Endothelial cell of umbilical vein (primary cell): ENCODE measurements at regions not wholly inside any gene's neighbourhood (a gene's known extent, or its start where the extent isn't known, plus 50 kb on each side); places are given as distances from the start of the nearest gene placed in this dataset.

Experiments
- EZH2 ChIP-seq: IDR thresholded peaks from 2 replicates; pipeline ENCODE4 v1.6.1; 2012; ENCODE audit warnings: borderline replicate concordance, low read depth, mild to moderate bottlenecking, moderate library complexity, low read length, inconsistent platforms; ENCODE audit not compliant: severe bottlenecking
- FOS ChIP-seq: IDR thresholded peaks from 2 replicates; pipeline ENCODE4 v1.6.1; 2011; ENCODE audit warnings: mild to moderate bottlenecking, low read length, moderate library complexity, borderline replicate concordance; ENCODE audit not compliant: insufficient read depth
- GATA2 ChIP-seq: IDR thresholded peaks from 2 replicates; pipeline ENCODE4 v1.7.0; 2011; ENCODE audit warnings: low read depth, mild to moderate bottlenecking, moderate library complexity, mixed read lengths, low read length; ENCODE audit not compliant: insufficient read length, insufficient read depth
- JUN ChIP-seq: IDR thresholded peaks from 2 replicates; pipeline ENCODE4 v1.6.1; 2011; ENCODE audit warnings: borderline replicate concordance, low read depth; ENCODE audit not compliant: insufficient read length, insufficient read depth
- MYC ChIP-seq: IDR thresholded peaks from one replicate; pipeline ENCODE4 v1.6.1; 2011; ENCODE audit warnings: mild to moderate bottlenecking, low read depth, low read length
- POLR2A ChIP-seq: IDR thresholded peaks from 2 replicates; pipeline ENCODE4 v1.6.1; 2012; ENCODE audit warnings: low read depth, mild to moderate bottlenecking, control low read depth, low read length
- POLR2AphosphoS5 ChIP-seq: IDR thresholded peaks from 2 replicates; pipeline ENCODE4 v1.6.1; 2012; ENCODE audit warnings: low read depth, mild to moderate bottlenecking, control low read depth, low read length, moderate library complexity; ENCODE audit not compliant: insufficient read depth
- TF ChIP-seq, protein P1 (sequence below), 2 donors: IDR thresholded peaks; 1 replicate in 1 of 2; 2 replicates in 1 of 2; pipeline ENCODE4 v1.5.1; 2011; ENCODE audit warnings: low read length in 2 of 2, mild to moderate bottlenecking in 2 of 2, moderate library complexity in 2 of 2, control low read depth in 1 of 2, inconsistent platforms in 1 of 2, low read depth in 1 of 2; ENCODE audit not compliant: insufficient read depth in 1 of 2; ENCODE audit errors: extremely low read depth in 1 of 2
- TF ChIP-seq, protein P2 (sequence below): IDR thresholded peaks from 2 replicates; pipeline ENCODE4 v1.6.1; 2011; ENCODE audit not compliant: insufficient read depth, insufficient read length

- no peak for TF ChIP-seq POLR2AphosphoS5
- no peak for TF ChIP-seq POLR2A
- TF ChIP-seq, protein P1, sequence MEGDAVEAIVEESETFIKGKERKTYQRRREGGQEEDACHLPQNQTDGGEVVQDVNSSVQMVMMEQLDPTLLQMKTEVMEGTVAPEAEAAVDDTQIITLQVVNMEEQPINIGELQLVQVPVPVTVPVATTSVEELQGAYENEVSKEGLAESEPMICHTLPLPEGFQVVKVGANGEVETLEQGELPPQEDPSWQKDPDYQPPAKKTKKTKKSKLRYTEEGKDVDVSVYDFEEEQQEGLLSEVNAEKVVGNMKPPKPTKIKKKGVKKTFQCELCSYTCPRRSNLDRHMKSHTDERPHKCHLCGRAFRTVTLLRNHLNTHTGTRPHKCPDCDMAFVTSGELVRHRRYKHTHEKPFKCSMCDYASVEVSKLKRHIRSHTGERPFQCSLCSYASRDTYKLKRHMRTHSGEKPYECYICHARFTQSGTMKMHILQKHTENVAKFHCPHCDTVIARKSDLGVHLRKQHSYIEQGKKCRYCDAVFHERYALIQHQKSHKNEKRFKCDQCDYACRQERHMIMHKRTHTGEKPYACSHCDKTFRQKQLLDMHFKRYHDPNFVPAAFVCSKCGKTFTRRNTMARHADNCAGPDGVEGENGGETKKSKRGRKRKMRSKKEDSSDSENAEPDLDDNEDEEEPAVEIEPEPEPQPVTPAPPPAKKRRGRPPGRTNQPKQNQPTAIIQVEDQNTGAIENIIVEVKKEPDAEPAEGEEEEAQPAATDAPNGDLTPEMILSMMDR (IDR thresholded peaks at IDR 0.05; ENCODE audit: extremely low read depth in 1 of 2, insufficient read depth in 1 of 2, low read depth in 1 of 2, low read length in 2 of 2): no peak
- TF ChIP-seq, protein P2, sequence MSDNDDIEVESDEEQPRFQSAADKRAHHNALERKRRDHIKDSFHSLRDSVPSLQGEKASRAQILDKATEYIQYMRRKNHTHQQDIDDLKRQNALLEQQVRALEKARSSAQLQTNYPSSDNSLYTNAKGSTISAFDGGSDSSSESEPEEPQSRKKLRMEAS: no peak
- TF ChIP-seq MYC: no peak
- TF ChIP-seq EZH2: no peak
- no peak for TF ChIP-seq GATA2
- TF ChIP-seq FOS: no peak
- TF ChIP-seq JUN: no peak
These were observed 390.1 kb downstream of the NXPH1 start for GRCh38 chr7:8823486-8823885.
